ENCODE measurements at regions not wholly inside any gene's neighbourhood (a gene's known extent, or its start where the extent isn't known, plus 50 kb on each side); places are given as distances from the start of the nearest gene placed in this dataset.

- TF ChIP-seq REST (IDR thresholded peaks at IDR 0.05; ENCODE audit: insufficient read depth in 1 of 2, low read depth in 2 of 2, low read length in 2 of 2) (no peak), SIN3A (IDR thresholded peaks at IDR 0.05; ENCODE audit: borderline replicate concordance, insufficient read depth, low read length) (no peak), FOXP2 (optimal IDR thresholded peaks at IDR 0.05; ENCODE audit: borderline replicate concordance, extremely low read depth, extremely low read length, insufficient read depth) (no peak), POLR2AphosphoS5 (IDR thresholded peaks at IDR 0.05; ENCODE audit: low read depth, low read length) (no peak), TAF1 (IDR thresholded peaks at IDR 0.05; ENCODE audit: borderline replicate concordance, insufficient read depth, low read length) (no peak)
These were observed 87.5 kb upstream of the DHX15 start for GRCh38 chr4:24671849-24672248.

GRCh38 chr4:24672880-24673279 is 88.5 kb upstream of the DHX15 start:
- TF ChIP-seq SIN3A (IDR thresholded peaks at IDR 0.05; ENCODE audit: borderline replicate concordance, insufficient read depth, low read length) (no peak), TAF1 (IDR thresholded peaks at IDR 0.05; ENCODE audit: borderline replicate concordance, insufficient read depth, low read length) (no peak), POLR2AphosphoS5 (IDR thresholded peaks at IDR 0.05; ENCODE audit: low read depth, low read length) (no peak), REST (IDR thresholded peaks at IDR 0.05; ENCODE audit: insufficient read depth in 1 of 2, low read depth in 2 of 2, low read length in 2 of 2) (no peak), FOXP2 (optimal IDR thresholded peaks at IDR 0.05; ENCODE audit: borderline replicate concordance, extremely low read depth, extremely low read length, insufficient read depth) (no peak)

DNA sequence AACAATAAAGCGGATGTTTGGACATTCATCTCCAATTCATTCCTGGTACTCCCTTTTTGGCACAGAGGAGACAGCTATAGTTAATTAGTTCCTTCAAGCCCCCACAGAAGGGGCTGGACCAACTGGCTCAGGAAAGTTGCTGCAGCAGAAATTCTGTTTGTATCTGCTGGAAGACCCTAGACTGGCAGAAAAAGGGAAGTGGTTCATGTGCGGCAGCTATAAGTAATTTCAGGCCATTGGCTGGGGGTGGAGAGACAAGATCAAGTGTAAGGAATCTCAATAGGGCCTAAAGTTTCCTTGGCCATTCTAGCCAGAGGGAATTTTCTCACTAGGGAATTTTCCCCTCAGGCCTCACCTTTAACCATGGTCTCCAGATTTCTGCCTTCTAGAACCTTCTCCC is 89.9 kb upstream of the DHX15 start:
- no peak for TF ChIP-seq POLR2AphosphoS5 (IDR thresholded peaks at IDR 0.05; ENCODE audit: low read depth, low read length)
- no peak for TF ChIP-seq FOXP2 (optimal IDR thresholded peaks at IDR 0.05; ENCODE audit: borderline replicate concordance, extremely low read depth, extremely low read length, insufficient read depth)
- TF ChIP-seq SIN3A (IDR thresholded peaks at IDR 0.05; ENCODE audit: borderline replicate concordance, insufficient read depth, low read length) = no peak
- no peak for TF ChIP-seq TAF1 (IDR thresholded peaks at IDR 0.05; ENCODE audit: borderline replicate concordance, insufficient read depth, low read length)
- TF ChIP-seq REST (IDR thresholded peaks at IDR 0.05; ENCODE audit: insufficient read depth in 1 of 2, low read depth in 2 of 2, low read length in 2 of 2) = no peak

- TF ChIP-seq FOXP2 (optimal IDR thresholded peaks at IDR 0.05; ENCODE audit: borderline replicate concordance, extremely low read depth, extremely low read length, insufficient read depth) = no peak
These were observed 91.5 kb upstream of the DHX15 start for GRCh38 chr4:24675721-24676389.

DNA sequence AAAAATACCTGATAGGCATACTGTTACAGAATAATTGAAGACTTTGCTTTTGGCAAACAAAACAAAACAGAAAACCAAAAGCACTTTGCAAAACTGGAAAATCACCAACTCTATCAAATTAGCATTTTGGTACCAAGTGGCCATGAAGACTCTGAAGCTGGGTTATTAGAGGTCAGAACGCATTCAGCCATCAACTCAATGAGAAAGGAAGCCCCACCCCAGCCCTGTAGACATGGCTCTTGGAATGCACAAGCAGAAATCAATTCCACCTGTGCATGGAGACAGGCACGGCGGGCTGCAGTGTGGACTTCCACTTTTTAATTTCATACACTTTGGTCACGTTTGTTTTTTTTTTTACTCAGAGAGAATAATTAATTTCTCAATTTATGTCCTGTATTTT is 93.6 kb upstream of the DHX15 start:
- TF ChIP-seq TAF1 (IDR thresholded peaks at IDR 0.05; ENCODE audit: borderline replicate concordance, insufficient read depth, low read length) = no peak
- TF ChIP-seq SIN3A (IDR thresholded peaks at IDR 0.05; ENCODE audit: borderline replicate concordance, insufficient read depth, low read length) = no peak
- TF ChIP-seq FOXP2 (optimal IDR thresholded peaks at IDR 0.05; ENCODE audit: borderline replicate concordance, extremely low read depth, extremely low read length, insufficient read depth) = no peak
- TF ChIP-seq REST (IDR thresholded peaks at IDR 0.05; ENCODE audit: insufficient read depth in 1 of 2, low read depth in 2 of 2, low read length in 2 of 2) = no peak
- TF ChIP-seq POLR2AphosphoS5 (IDR thresholded peaks at IDR 0.05; ENCODE audit: low read depth, low read length) = no peak

Measured in PFSK-1 (cell line).